Activated T-helper 1 cell treated with anti-CD3 and anti-CD28 coated beads, Interleukin-12 subunit alpha, Interleukin-12 subunit beta, Interleukin-2, Interleukin-4 antibody, amounts not matched to agents 30 ng/mL and 10 ng/mL and 1 ng/mL, durations not matched to agents 14 hours and 24 hours and 36 hours (primary cell): ENCODE measurements at regions not wholly inside any gene's neighbourhood (a gene's known extent, or its start where the extent isn't known, plus 50 kb on each side); places are given as distances from the start of the nearest gene placed in this dataset.
"Not testable (repeated sequence)": the region's sequence is repeated elsewhere in the genome, so short reads cannot be mapped to it uniquely, and the experiment has no call there.

Experiments used
- DNase-seq: peaks from one replicate; pipeline ENCODE4 v3.0.0; 2021; ENCODE audit warnings: low spot score
- H3K27ac Mint-ChIP-seq: one replicate; pipeline ENCODE4 v1.8.0; 2021; ENCODE audit warnings: mild to moderate bottlenecking, mixed read lengths
- H3K27me3 Mint-ChIP-seq: one replicate; pipeline ENCODE4 v1.8.0; 2022; ENCODE audit warnings: mild to moderate bottlenecking, moderate library complexity, mixed read lengths; ENCODE audit not compliant: insufficient read depth
- H3K36me3 Mint-ChIP-seq: one replicate; pipeline ENCODE4 v1.8.0; 2021; ENCODE audit warnings: low read depth, mixed read lengths
- H3K4me1 Mint-ChIP-seq: one replicate; pipeline ENCODE4 v1.8.0; 2021; ENCODE audit warnings: low read depth, mixed read lengths
- H3K4me3 Mint-ChIP-seq: one replicate; pipeline ENCODE4 v1.8.0; 2021; ENCODE audit warnings: mild to moderate bottlenecking, moderate library complexity, mixed read lengths
- H3K9me3 Mint-ChIP-seq: one replicate; pipeline ENCODE4 v1.8.0; 2021; ENCODE audit warnings: mixed read lengths
- intact Hi-C: fragments of 100-400 bp; cut with micrococcal nuclease; formaldehyde crosslinking; loops from one replicate; pipeline ENCODE4 v1.15.1; 2024

DNA sequence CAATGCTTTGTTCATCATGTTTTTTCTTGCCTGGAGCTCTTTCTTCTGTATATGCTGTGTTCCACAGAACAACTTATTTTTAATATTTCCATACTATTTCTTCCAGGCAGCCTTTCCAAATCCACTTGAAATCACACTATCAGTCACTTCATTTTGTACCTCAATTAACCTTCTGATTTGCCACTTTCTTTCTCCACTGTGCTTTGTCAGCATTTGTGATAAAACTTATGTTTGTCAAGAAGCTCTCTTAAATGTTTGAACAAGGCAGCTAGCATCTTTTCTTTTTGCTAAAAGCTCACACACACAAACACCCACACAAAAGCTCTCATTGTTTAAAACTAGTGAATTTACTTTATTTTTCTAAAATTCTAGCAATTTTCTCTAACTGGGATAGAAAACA is 2014.7 kb upstream of the RAG2 start:
- Mint-ChIP-seq H3K9me3 (peaks cover 25% of the 10 kb centered on the region), H3K4me1 (no peaks in the 10 kb centered on the region), H3K4me3 (no peak overlapping the region), H3K36me3 (no peaks in the 10 kb centered on the region), H3K27ac (no peak overlapping the region), H3K27me3 (no peaks in the 10 kb centered on the region)
- no peak for DNase-seq
- intact Hi-C loops = no loop called here

DNA sequence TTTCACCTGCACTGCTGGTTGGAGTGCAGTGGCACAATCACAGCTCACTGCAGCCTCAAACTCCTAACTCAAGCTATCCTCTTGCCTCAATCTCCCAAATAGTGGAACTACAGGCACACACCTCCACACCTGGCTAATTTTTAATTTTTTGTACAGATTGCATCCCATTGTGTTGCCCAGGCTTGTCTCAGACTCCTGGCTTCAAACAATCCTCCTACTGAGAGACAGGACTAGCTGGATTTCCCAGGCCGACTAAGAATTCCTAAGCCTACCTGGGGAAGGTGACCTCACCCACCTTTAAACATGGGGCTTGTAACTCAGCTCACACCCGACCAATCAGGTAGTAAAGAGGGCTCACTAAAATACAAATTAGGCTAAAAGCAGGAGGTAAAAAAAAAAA is 2003.3 kb upstream of the RAG2 start:
- H3K27ac Mint-ChIP-seq, H3K4me3 Mint-ChIP-seq, H3K27me3 Mint-ChIP-seq, H3K4me1 Mint-ChIP-seq, DNase-seq, intact Hi-C loops, H3K36me3 Mint-ChIP-seq: not testable (repeated sequence)
- peaks cover 17% of the 10 kb centered on the region for H3K9me3 Mint-ChIP-seq

DNA sequence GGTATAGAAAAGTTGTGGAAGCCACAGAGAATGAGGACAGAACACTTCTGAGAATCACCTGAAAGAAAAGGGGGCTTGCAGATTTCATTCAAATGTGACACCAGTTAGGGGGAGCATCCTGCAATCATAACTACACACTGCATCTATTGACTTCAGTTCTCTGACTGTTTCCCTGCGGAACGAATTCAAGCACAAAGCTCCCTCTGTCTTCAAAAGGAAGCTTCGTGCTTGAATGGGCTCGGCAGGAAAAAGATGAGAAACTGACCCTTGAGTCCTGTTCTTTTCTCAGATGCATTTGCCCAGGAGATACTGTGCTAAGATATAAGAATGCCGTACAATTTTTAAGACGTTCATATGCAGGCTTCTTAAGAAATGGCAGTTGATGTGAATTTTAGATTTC is 2000.4 kb upstream of the RAG2 start:
- peaks cover 4% of the 10 kb centered on the region for H3K9me3 Mint-ChIP-seq
- H3K4me1 Mint-ChIP-seq = no peaks in the 10 kb centered on the region
- intact Hi-C loops = no loop called here
- H3K4me3 Mint-ChIP-seq = no peak overlapping the region
- no peak for DNase-seq
- H3K27ac Mint-ChIP-seq = no peak overlapping the region
- H3K27me3 Mint-ChIP-seq = no peaks in the 10 kb centered on the region
- no peaks in the 10 kb centered on the region for H3K36me3 Mint-ChIP-seq

DNA sequence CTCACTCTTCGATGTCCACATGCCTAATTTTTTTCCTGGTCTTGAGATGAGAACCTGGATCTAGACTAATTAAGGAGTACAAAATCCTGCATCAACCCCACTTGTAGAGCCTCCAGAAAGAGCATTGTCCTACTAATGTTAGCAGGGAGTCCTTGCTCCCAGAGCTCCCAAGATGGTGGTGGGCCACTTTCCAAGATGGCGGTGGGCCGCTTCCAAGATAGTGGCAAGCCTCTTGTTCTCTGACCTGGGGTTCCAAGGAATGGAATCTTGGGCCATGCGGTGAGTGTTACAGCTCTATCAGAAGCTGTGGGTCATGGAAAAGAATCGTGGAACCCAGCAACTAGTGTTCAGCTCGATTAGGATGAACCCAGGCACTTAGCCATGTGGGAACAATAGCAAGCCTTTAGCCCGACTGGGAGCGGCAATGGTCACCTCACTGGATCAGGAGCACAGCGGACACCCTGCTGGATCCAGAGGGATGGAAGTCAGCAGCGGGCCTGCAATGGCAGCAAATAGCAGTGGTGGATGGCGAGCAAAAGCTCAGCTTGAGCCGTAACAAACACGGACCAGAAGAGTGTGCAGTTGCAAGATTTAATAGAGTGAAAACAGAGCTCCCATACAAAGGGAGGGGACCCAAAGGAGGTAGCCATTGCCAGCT is 1997.5 kb upstream of the RAG2 start:
- H3K4me3 Mint-ChIP-seq, H3K9me3 Mint-ChIP-seq, H3K27ac Mint-ChIP-seq, DNase-seq, H3K4me1 Mint-ChIP-seq, H3K27me3 Mint-ChIP-seq, H3K36me3 Mint-ChIP-seq, intact Hi-C loops: not testable (repeated sequence)

DNA sequence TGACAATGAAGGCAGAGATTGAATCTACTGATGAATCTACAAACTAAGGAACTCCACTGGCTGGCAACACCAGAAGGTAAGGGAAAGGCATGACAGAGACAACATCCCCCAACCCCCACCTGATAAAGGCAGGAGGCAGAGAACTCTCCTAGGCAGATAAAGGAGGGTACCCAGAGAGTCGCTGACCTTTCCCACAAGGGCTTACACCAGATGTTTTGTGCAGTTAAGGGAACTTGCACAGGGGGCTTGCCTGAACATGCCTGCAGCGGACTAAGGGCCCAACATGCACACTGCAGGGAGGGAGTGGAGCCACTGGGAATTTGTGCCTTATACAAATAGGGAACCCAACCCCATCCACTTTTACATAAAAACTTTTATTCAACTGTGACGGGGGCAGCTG is 1996.9 kb upstream of the RAG2 start:
- H3K36me3 Mint-ChIP-seq = no peaks in the 10 kb centered on the region
- no peaks in the 10 kb centered on the region for H3K27me3 Mint-ChIP-seq
- H3K9me3 Mint-ChIP-seq = no peaks in the 10 kb centered on the region
- intact Hi-C loops = no loop called here
- H3K4me1 Mint-ChIP-seq = no peaks in the 10 kb centered on the region
- DNase-seq = no peak
- H3K27ac Mint-ChIP-seq = no peak overlapping the region
- no peak overlapping the region for H3K4me3 Mint-ChIP-seq

DNA sequence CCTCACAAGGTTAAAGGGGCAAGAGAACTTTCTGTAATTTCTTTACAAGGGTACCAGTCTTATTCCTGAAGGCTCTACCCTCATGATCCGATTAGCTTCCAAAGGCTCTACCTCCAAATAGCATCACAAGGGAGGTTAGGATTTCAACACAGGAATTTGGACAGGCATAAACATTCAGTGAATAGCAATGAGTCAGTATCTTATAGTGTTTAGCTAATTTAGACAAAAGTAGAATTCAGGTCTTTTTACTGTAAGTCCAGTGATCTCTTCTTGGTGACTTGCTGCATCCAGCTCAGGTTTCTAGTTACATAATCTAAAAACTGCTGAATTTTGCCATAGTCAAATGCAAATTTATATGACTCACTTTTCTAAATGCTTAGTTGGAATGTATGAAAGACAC is 1995.6 kb upstream of the RAG2 start:
- Mint-ChIP-seq H3K27ac (no peak overlapping the region), H3K27me3 (no peaks in the 10 kb centered on the region), H3K36me3 (no peaks in the 10 kb centered on the region), H3K4me1 (no peaks in the 10 kb centered on the region), H3K4me3 (no peak overlapping the region), H3K9me3 (no peaks in the 10 kb centered on the region)
- DNase-seq = no peak
- intact Hi-C loops = no loop called here

DNA sequence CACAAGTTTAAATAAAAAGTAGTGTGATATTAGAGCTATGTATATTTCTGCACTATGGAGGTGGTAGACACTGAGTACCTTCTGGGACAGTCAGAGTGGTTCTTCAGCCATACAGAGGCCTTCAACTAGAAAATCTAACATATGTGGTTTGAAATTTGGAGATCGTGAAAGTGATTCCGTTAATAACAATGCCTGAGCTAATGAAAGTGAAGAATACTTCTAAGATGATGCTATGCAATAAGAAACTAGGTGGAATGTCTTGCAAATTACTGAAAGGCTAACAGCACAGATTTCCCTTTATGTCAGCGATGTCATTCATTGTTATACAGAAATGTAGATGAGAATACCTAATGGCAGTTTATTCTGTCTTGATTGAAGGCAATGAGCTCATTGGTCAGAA is 1984.7 kb upstream of the RAG2 start:
- no peaks in the 10 kb centered on the region for H3K36me3 Mint-ChIP-seq
- H3K27ac Mint-ChIP-seq = no peak overlapping the region
- H3K4me3 Mint-ChIP-seq = no peak overlapping the region
- H3K9me3 Mint-ChIP-seq = peaks cover 18% of the 10 kb centered on the region
- H3K4me1 Mint-ChIP-seq = no peaks in the 10 kb centered on the region
- H3K27me3 Mint-ChIP-seq = no peaks in the 10 kb centered on the region
- intact Hi-C loops = no loop called here
- no peak for DNase-seq

DNA sequence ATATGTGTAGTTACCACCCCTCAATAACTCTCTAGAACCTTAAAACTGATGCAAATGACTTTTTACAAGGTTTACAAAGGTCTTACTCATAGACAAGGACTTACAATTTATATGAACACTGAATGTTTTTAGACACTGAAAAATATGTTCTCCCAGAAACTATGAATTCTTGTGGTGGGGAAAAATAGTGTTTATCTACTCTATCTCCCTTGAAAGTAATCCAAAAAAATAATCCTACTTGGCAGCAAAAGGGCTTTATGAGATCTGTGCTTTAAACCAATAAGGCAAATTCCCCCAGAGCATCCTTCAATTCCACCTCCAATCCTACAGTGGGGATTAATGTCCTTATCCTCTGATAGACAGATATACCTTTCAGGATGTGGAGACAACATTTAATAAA is 1984.1 kb upstream of the RAG2 start:
- intact Hi-C loops = no loop called here
- DNase-seq = no peak
- Mint-ChIP-seq H3K36me3 (no peaks in the 10 kb centered on the region), H3K9me3 (peaks cover 24% of the 10 kb centered on the region), H3K27ac (no peak overlapping the region), H3K4me3 (no peak overlapping the region), H3K4me1 (no peaks in the 10 kb centered on the region), H3K27me3 (no peaks in the 10 kb centered on the region)

DNA sequence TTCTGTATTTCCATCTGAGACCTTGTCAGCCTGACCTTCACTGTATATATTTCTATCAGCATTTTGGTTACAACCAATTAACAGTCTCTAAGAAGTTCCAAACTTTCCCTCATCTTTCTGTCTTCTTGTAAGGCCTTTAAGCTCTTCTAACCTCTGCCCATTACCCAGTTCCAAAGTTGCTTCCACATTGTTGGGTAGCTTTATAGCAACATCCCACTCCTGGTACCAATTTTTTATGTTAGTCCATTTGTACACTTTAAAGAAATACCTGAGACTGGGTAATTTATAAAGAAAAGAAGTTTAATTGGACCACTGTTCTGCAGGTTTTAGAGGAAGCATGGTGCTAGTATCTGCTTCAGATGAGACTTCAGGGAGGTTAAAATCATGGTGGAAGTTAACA is 1979.7 kb upstream of the RAG2 start:
- H3K27me3 Mint-ChIP-seq = no peaks in the 10 kb centered on the region
- H3K9me3 Mint-ChIP-seq = peaks cover 20% of the 10 kb centered on the region
- no peaks in the 10 kb centered on the region for H3K36me3 Mint-ChIP-seq
- H3K4me3 Mint-ChIP-seq = no peak overlapping the region
- intact Hi-C loops = no loop called here
- H3K4me1 Mint-ChIP-seq = no peaks in the 10 kb centered on the region
- no peak for DNase-seq
- H3K27ac Mint-ChIP-seq = no peak overlapping the region

DNA sequence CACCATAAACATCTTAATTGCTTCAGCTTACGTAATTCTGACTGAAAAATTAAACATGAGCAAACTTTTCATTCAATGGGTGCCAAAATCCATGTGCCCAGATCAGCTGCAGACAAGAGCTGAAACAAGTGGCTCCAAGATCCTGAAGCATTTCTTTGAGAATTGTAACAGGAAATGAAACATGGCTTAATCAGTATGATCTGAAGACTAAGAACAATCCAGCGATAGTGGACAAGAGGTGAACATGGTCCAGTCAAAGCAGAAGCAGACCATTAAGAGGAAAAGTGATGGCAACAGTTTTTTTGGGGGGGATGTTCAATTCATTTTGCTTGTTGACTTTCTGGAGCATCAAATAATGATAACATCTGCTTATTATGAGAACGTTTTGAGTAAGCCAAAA is 1964.5 kb upstream of the RAG2 start:
- intact Hi-C loops = no loop called here
- H3K4me3 Mint-ChIP-seq = no peak overlapping the region
- no peaks in the 10 kb centered on the region for H3K36me3 Mint-ChIP-seq
- H3K27me3 Mint-ChIP-seq = no peaks in the 10 kb centered on the region
- no peaks in the 10 kb centered on the region for H3K4me1 Mint-ChIP-seq
- no peak overlapping the region for H3K27ac Mint-ChIP-seq
- no peak for DNase-seq
- H3K9me3 Mint-ChIP-seq = peaks cover 4% of the 10 kb centered on the region

DNA sequence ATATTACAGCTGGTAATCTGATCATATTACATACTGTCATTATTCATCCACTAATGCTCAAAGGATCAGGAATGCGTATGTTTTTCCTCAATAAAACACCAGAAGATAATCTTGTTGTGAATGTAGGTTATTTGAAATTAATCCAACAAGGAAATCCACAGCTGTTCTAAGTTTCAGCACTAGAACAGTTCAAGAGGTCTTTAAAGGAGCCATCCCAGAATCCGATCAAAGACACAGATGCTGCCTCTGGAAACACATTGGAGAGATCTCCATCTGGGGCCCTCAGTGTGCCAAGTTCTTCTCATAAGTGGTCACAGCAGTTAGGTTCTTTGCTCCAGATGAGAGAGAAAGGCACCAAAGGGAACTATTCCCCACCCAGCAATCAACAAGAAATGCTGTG is 1955.1 kb upstream of the RAG2 start:
- Mint-ChIP-seq H3K27ac (no peak overlapping the region), H3K4me1 (no peaks in the 10 kb centered on the region), H3K27me3 (no peaks in the 10 kb centered on the region), H3K36me3 (no peaks in the 10 kb centered on the region), H3K4me3 (no peak overlapping the region), H3K9me3 (no peaks in the 10 kb centered on the region)
- DNase-seq = no peak
- intact Hi-C loops = no loop called here

DNA sequence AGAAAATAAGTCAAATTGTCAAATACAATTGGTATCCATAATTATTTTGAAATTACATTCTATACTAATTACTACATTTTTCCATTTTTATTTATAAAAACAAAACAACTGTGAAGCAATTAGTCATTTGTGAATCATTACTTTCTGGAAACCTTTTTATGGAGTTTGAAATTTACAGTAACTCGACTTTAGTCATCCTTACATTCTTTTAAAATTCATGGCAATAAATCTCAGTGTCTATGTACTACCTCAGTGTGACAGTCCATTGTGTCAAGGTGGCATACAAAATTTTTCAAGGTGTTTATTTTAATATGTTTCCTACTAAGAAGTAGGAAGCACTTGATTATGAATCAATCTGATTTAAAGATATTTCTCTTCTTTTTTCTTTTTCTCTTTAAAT is 1949.4 kb upstream of the RAG2 start:
- H3K36me3 Mint-ChIP-seq = no peaks in the 10 kb centered on the region
- H3K27me3 Mint-ChIP-seq = no peaks in the 10 kb centered on the region
- peaks cover 9% of the 10 kb centered on the region for H3K9me3 Mint-ChIP-seq
- no peak for DNase-seq
- no peak overlapping the region for H3K27ac Mint-ChIP-seq
- H3K4me3 Mint-ChIP-seq = no peak overlapping the region
- no peaks in the 10 kb centered on the region for H3K4me1 Mint-ChIP-seq
- intact Hi-C loops = no loop called here

DNA sequence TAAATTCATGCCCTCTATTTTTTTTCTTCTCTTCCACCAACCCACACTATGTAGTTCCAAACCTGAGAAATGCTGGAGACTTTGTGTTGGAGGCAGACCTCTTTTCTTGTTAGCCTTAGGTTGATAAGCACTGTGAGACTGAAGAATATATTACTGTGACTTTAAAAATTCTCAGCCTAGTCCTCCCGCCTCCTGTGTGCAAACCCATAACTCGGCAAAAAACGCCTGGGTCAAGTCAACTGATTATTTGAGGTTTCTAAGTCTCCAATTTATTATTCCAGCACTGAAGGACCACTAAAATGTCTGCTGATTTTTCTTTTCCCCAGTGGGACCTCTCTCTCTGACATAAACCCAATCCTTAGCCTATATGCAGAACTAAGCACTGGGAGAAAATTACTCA is 1946.0 kb upstream of the RAG2 start:
- no peaks in the 10 kb centered on the region for H3K4me1 Mint-ChIP-seq
- intact Hi-C loops = no loop called here
- no peak for DNase-seq
- H3K9me3 Mint-ChIP-seq = peaks cover 12% of the 10 kb centered on the region
- H3K27me3 Mint-ChIP-seq = no peaks in the 10 kb centered on the region
- no peak overlapping the region for H3K27ac Mint-ChIP-seq
- no peak overlapping the region for H3K4me3 Mint-ChIP-seq
- H3K36me3 Mint-ChIP-seq = no peaks in the 10 kb centered on the region

DNA sequence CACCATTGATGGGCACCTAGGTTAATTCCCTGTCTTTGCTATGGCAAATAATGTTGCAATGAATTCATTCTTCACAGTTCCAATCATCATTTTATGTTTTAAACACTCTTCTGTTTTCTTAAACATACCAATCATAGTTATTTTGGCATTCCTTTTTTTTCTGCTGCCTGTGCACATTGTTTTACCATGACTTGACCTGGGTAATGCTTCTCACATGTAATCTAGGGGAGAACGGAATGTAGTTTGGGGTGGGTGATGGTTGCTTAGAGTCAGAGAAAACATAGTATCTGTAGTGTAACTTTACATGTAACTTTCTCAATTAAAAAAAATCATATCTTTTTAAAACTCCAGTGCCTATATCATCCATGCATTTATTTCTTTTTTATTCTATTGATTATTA is 1945.3 kb upstream of the RAG2 start:
- no peaks in the 10 kb centered on the region for H3K36me3 Mint-ChIP-seq
- intact Hi-C loops = no loop called here
- no peak overlapping the region for H3K27ac Mint-ChIP-seq
- H3K27me3 Mint-ChIP-seq = no peaks in the 10 kb centered on the region
- peaks cover 12% of the 10 kb centered on the region for H3K9me3 Mint-ChIP-seq
- no peak for DNase-seq
- H3K4me1 Mint-ChIP-seq = no peaks in the 10 kb centered on the region
- H3K4me3 Mint-ChIP-seq = no peak overlapping the region
